Pons (tissue), 1 donor: ENCODE measurements at regions not wholly inside any gene's neighbourhood (a gene's known extent, or its start where the extent isn't known, plus 50 kb on each side); places are given as distances from the start of the nearest gene placed in this dataset.

Experiments
- DNase-seq: peaks from one replicate; pipeline ENCODE4 v3.0.0-alpha.2; 2016; ENCODE audit warnings: low spot score

GRCh38 chr3:137061186-137061585 is 103.4 kb downstream of the IL20RB start:
- no peak for DNase-seq

GRCh38 chr3:137062250-137062649 is 104.5 kb downstream of the IL20RB start:
- DNase-seq: no peak

- no peak for DNase-seq
Observed at GRCh38 chr3:137065381-137065780, 107.6 kb downstream of the IL20RB start.

GRCh38 chr3:137066092-137066491 is 108.3 kb downstream of the IL20RB start:
- DNase-seq: no peak

GRCh38 chr3:137071104-137071503 is 113.3 kb downstream of the IL20RB start:
- DNase-seq: no peak

- no peak for DNase-seq
Observed at GRCh38 chr3:137075020-137075419, 117.2 kb downstream of the IL20RB start.

- DNase-seq: no peak
Observed at GRCh38 chr3:137078040-137078439, 120.3 kb downstream of the IL20RB start.

GRCh38 chr3:137079571-137079970 is 121.8 kb downstream of the IL20RB start:
- no peak for DNase-seq

- no peak for DNase-seq
Observed at GRCh38 chr3:137081711-137082110, 123.9 kb downstream of the IL20RB start.

- DNase-seq: no peak
Observed at GRCh38 chr3:137082763-137083162, 125.0 kb downstream of the IL20RB start.

- DNase-seq: no peak
Observed at GRCh38 chr3:137083332-137083731, 125.5 kb downstream of the IL20RB start.

GRCh38 chr3:137084586-137084985 is 126.8 kb downstream of the IL20RB start:
- no peak for DNase-seq

GRCh38 chr3:137097386-137097785 is 139.6 kb downstream of the IL20RB start:
- no peak for DNase-seq

- no peak for DNase-seq
Observed at GRCh38 chr3:137097852-137098251, 140.1 kb downstream of the IL20RB start.

- no peak for DNase-seq
Observed at GRCh38 chr3:137099364-137100219, 141.8 kb downstream of the IL20RB start.

GRCh38 chr3:137100326-137100725 is 142.5 kb downstream of the IL20RB start:
- no peak for DNase-seq

GRCh38 chr3:137103739-137104138 is 146.0 kb downstream of the IL20RB start:
- DNase-seq: no peak

- DNase-seq: peak; percentile 85
Observed at GRCh38 chr3:137105277-137105977, 147.6 kb downstream of the IL20RB start.

- DNase-seq: no peak
Observed at GRCh38 chr3:137106612-137107240, 148.9 kb downstream of the IL20RB start.

- no peak for DNase-seq
Observed at GRCh38 chr3:137108699-137109440, 151.1 kb downstream of the IL20RB start.

GRCh38 chr3:137110392-137110996 is 152.7 kb downstream of the IL20RB start:
- peak; percentile 32 for DNase-seq

GRCh38 chr3:137111497-137111896 is 153.7 kb downstream of the IL20RB start:
- no peak for DNase-seq
